Testis (tissue), 2 donors: ENCODE measurements at regions not wholly inside any gene's neighbourhood (a gene's known extent, or its start where the extent isn't known, plus 50 kb on each side); places are given as distances from the start of the nearest gene placed in this dataset.

Experiments used
- DNase-seq: peaks from one replicate; pipeline ENCODE4 v3.0.0-alpha.2; 2019
- H3K27ac ChIP-seq, 2 donors: fragments of 200-600 bp; sonication (generic); one replicate each; pipeline ENCODE4 v1.5.1; 2019
- H3K27me3 ChIP-seq: fragments of 200-600 bp; sonication (generic); one replicate; pipeline ENCODE4 v1.5.1; 2019
- H3K36me3 ChIP-seq: fragments of 200-600 bp; sonication (generic); one replicate; pipeline ENCODE4 v1.5.1; 2017; ENCODE audit warnings: low read depth; ENCODE audit errors: missing control alignments
- H3K4me1 ChIP-seq: fragments of 200-600 bp; sonication (generic); one replicate; pipeline ENCODE4 v1.5.1; 2019
- H3K4me3 ChIP-seq, 2 donors: fragments of 200-600 bp; sonication (generic); one replicate each; pipeline ENCODE4 v1.5.1; 2017 to 2019
- H3K9me3 ChIP-seq: fragments of 200-600 bp; sonication (generic); one replicate; pipeline ENCODE4 v1.5.1; 2017
- POLR2A ChIP-seq: fragments of 450-650 bp; IDR thresholded peaks from one replicate; pipeline ENCODE4 v1.6.1; 2017; ENCODE audit warnings: antibody characterized with exemption, mild to moderate bottlenecking, moderate library complexity
- WGBS, 2 donors: methylation state at CpG; one replicate each; pipeline ENCODE4 v1.1.5; 2018; 5-methylcytosine and 5-hydroxymethylcytosine counted together
- intact Hi-C: fragments of 100-400 bp; cut with DNase I; formaldehyde crosslinking; loops from one replicate; pipeline ENCODE4 v1.15.1; 2023; ENCODE audit warnings: low total_unique reads
- TF ChIP-seq, protein P1 (sequence below), 3 experiments: fragments of 450-650 bp in 2 of 3; fragments of 200-600 bp in 1 of 3; sonication (generic) in 1 of 3; IDR thresholded peaks; one replicate each; pipeline ENCODE4 v1.5.1; 2016 to 2019; ENCODE audit warnings: antibody characterized with exemption in 3 of 3, mild to moderate bottlenecking in 2 of 3, moderate library complexity in 1 of 3

DNA sequence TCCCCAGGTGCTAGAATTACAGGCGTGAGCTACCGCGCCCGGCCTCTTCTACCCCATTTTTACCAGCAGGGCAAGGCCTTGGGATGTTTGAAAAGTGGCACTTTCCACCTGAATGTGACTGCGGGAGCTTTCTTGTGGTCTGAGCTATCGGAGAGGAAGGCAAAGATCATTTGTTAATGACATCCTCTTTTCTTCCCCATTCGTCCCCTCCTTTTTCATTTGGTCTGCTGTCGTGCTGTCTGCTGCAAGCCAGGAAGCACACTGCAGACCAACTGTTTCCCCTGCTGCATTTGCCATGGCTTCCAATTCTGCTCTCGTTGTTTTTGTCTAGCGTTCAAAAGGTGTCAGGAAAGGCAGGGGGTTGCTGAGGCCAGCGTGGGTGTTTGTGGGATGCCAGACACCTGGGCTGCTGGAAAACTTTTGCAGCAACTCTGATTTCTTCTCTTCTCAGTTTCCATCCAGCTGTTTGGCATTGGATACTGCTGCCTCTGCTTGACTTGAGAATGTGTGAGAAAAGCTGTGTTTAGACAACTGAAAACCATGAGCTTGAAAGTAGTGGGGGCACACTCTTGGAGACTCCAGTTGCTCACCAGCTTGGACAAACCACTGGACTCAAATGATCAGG is 196.4 kb upstream of the MSX2 start:
- WGBS, 2 donors: 62 to 67% methylated on average over 11 of the region's 11 CpGs

DNA sequence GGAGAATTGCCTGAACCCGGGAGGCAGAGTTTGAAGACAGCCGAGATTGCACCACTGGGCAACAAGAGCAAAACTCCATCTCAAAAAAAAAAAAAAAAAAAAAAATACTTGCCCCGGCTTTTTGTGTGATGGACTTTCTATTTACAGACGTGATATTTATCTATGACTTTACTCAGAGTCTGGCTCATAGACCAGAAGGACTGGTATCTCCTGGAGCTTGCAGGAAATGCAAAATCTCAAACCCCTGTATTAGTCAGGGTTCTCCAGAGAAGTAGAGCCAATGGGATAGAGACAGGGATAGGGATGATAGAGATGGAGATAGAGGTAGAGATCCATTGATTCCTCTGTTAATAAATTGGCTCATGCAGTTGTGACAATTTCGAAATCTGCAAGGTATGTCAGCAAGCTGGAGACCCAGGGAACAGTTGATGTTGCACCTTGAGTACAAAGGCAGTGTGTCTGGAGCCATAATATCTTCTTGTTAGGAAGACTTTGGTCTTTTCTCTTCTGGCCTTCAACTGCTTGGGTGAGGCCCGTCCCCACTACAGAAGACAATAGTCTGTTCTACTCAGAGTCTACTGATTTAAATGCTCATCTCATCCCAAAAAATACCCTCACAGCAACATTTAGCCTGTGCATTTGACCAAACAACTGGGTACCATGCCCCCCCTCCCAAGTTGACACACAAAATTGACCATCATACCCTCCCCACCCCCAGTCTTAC is 195.4 kb upstream of the MSX2 start:
- no peak for DNase-seq
- Histone ChIP-seq H3K4me3 (no peak overlapping the region), H3K36me3 (no peaks in the 10 kb centered on the region), H3K27me3 (no peaks in the 10 kb centered on the region), H3K4me1 (no peaks in the 10 kb centered on the region), H3K27ac (no peak overlapping the region), H3K9me3 (no peaks in the 10 kb centered on the region)
- 85 to 89% methylated on average over 6 of the region's 6 CpGs for WGBS, 2 donors
- TF ChIP-seq, protein P1, sequence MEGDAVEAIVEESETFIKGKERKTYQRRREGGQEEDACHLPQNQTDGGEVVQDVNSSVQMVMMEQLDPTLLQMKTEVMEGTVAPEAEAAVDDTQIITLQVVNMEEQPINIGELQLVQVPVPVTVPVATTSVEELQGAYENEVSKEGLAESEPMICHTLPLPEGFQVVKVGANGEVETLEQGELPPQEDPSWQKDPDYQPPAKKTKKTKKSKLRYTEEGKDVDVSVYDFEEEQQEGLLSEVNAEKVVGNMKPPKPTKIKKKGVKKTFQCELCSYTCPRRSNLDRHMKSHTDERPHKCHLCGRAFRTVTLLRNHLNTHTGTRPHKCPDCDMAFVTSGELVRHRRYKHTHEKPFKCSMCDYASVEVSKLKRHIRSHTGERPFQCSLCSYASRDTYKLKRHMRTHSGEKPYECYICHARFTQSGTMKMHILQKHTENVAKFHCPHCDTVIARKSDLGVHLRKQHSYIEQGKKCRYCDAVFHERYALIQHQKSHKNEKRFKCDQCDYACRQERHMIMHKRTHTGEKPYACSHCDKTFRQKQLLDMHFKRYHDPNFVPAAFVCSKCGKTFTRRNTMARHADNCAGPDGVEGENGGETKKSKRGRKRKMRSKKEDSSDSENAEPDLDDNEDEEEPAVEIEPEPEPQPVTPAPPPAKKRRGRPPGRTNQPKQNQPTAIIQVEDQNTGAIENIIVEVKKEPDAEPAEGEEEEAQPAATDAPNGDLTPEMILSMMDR (IDR thresholded peaks at IDR 0.05): no peak
- TF ChIP-seq POLR2A: no peak
- intact Hi-C loops: no loop called here

More for the DNA sequence above, 196.4 kb upstream of the MSX2 start:
- H3K4me3 ChIP-seq: no peak overlapping the region
- DNase-seq: no peak
- TF ChIP-seq, protein P1 (IDR thresholded peaks at IDR 0.05): no peak
- no peak for TF ChIP-seq POLR2A
- no peak overlapping the region for H3K27ac ChIP-seq
- intact Hi-C loops: no loop called here
- no peaks in the 10 kb centered on the region for H3K27me3 ChIP-seq
- no peaks in the 10 kb centered on the region for H3K36me3 ChIP-seq
- no peaks in the 10 kb centered on the region for H3K4me1 ChIP-seq
- H3K9me3 ChIP-seq: no peaks in the 10 kb centered on the region

DNA sequence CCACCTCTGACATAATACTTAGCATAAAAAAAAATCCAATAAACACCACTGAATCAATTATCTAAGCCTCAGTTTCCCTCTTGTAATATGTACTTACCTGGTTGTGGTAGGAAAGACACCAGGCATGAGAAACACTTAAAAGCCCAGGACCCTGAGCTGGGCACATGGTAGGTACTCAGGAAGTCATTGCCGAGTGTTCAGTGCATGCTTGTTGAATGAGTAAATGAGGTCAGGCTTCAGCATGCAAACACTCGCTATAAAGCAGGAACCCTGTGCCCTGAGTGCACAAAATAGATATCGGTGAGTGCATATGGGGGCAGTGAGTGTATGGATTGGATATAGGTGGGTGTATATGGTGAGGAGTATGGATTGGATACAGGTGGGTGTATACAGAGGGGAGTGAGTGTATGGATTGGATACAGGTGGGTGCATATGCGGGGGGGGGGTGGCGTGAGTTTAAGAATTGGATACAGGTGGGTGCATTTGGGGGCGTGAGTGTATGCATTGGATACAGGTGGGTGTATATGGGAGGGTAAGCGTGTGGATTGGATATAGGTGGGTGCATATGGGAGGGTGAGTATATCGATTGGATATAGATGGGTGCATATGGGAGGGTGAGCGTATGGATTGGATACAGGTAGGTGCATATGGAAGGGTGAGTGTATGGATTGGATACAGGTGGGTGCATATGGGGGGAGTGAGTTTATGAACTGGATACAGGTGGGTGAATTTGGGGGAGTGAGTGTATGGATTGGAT is 194.3 kb upstream of the MSX2 start:
- Histone ChIP-seq H3K27me3 (no peaks in the 10 kb centered on the region), H3K36me3 (no peaks in the 10 kb centered on the region), H3K9me3 (no peaks in the 10 kb centered on the region), H3K4me1 (no peaks in the 10 kb centered on the region), H3K27ac (no peak overlapping the region), H3K4me3 (no peak overlapping the region)
- TF ChIP-seq, protein P1 (IDR thresholded peaks at IDR 0.05): no peak
- TF ChIP-seq POLR2A: no peak
- no peak for DNase-seq
- WGBS, 2 donors: 87 to 95% methylated on average over 9 of the region's 9 CpGs
- intact Hi-C loops: no loop called here

DNA sequence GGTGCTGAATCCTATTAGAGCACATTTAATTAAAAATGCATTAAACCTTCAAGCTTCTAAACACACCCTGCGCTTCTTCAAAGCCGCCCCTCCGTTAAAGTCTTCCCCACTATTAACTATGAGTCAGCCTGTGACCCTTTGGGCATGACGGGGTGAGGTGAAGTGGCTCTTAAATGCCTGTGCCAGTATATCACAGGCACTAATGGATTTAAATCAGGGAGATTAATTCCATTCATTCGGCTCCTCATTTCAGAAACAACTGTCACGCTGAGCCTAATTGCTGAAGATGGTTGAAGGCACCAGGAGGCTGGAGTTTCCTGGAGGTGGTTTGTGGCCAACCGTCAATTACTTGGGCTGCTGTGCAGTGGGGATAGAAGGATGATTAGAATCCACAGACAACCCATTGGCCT is 192.6 kb upstream of the MSX2 start:
- DNase-seq: no peak
- intact Hi-C loops: no loop called here
- no peak for TF ChIP-seq POLR2A
- TF ChIP-seq, protein P1 (IDR thresholded peaks at IDR 0.05): no peak
- 73 to 78% methylated on average over 7 of the region's 7 CpGs for WGBS, 2 donors
- Histone ChIP-seq H3K27ac (no peak overlapping the region), H3K9me3 (no peaks in the 10 kb centered on the region), H3K4me3 (no peak overlapping the region), H3K36me3 (no peaks in the 10 kb centered on the region), H3K27me3 (no peaks in the 10 kb centered on the region), H3K4me1 (no peaks in the 10 kb centered on the region)
